Mammary epithelial cell (primary cell): ENCODE measurements at regions not wholly inside any gene's neighbourhood (a gene's known extent, or its start where the extent isn't known, plus 50 kb on each side); places are given as distances from the start of the nearest gene placed in this dataset.

ENCODE experiments used
- EZH2 ChIP-seq: IDR thresholded peaks from 2 replicates; pipeline ENCODE4 v1.6.1; 2012; ENCODE audit warnings: low read length, inconsistent platforms, borderline replicate concordance
- TF ChIP-seq, protein P1 (sequence below), 2 donors: IDR thresholded peaks in 1 of 2; conservative IDR thresholded peaks in 1 of 2; 2 replicates each; pipeline ENCODE4 v1.5.1; 2011 to 2012; ENCODE audit warnings: inconsistent platforms in 2 of 2, low read length in 2 of 2, mild to moderate bottlenecking in 2 of 2, control low read depth in 1 of 2, low read depth in 1 of 2; ENCODE audit not compliant: insufficient read depth in 1 of 2; ENCODE audit errors: extremely low read depth in 1 of 2

GRCh38 chr10:123606006-123606405 lies 60.1 kb upstream of the GPR26 start:
- TF ChIP-seq, protein P1, sequence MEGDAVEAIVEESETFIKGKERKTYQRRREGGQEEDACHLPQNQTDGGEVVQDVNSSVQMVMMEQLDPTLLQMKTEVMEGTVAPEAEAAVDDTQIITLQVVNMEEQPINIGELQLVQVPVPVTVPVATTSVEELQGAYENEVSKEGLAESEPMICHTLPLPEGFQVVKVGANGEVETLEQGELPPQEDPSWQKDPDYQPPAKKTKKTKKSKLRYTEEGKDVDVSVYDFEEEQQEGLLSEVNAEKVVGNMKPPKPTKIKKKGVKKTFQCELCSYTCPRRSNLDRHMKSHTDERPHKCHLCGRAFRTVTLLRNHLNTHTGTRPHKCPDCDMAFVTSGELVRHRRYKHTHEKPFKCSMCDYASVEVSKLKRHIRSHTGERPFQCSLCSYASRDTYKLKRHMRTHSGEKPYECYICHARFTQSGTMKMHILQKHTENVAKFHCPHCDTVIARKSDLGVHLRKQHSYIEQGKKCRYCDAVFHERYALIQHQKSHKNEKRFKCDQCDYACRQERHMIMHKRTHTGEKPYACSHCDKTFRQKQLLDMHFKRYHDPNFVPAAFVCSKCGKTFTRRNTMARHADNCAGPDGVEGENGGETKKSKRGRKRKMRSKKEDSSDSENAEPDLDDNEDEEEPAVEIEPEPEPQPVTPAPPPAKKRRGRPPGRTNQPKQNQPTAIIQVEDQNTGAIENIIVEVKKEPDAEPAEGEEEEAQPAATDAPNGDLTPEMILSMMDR (conservative IDR thresholded peaks at IDR 0.05 in 1 of 2, IDR thresholded peaks at IDR 0.05 in 1 of 2; ENCODE audit: extremely low read depth in 1 of 2, insufficient read depth in 1 of 2, low read depth in 1 of 2, low read length in 2 of 2): no peak
- TF ChIP-seq EZH2: no peak
